ENCODE measurements at regions not wholly inside any gene's neighbourhood (a gene's known extent, or its start where the extent isn't known, plus 50 kb on each side); places are given as distances from the start of the nearest gene placed in this dataset.

- DNase-seq (ENCODE audit: low spot score in 2 of 2): no peak
- intact Hi-C loops (cut with DNase I; ENCODE audit: low total_unique reads): no loop called here
- TF ChIP-seq POLR2A (IDR thresholded peaks at IDR 0.05) (no peak), CTCF (IDR thresholded peaks at IDR 0.05) (no peak)
- H3K4me3 ChIP-seq (ENCODE audit: low read depth, poor library complexity, severe bottlenecking): no peak overlapping the region
- WGBS, 2 donors: 93 to 96% methylated on average over 5 of the region's 5 CpGs
These were observed 189.2 kb upstream of the IER5L start for GRCh38 chr9:129367287-129367686.

GRCh38 chr9:129365196-129365595 lies 187.1 kb upstream of the IER5L start:
- intact Hi-C loops (cut with DNase I; ENCODE audit: low total_unique reads): no loop called here
- TF ChIP-seq CTCF (IDR thresholded peaks at IDR 0.05) (no peak), POLR2A (IDR thresholded peaks at IDR 0.05) (no peak)
- 44 to 53% methylated on average over 5 of the region's 5 CpGs for WGBS, 2 donors
- H3K4me3 ChIP-seq (ENCODE audit: low read depth, poor library complexity, severe bottlenecking): no peak overlapping the region
- no peak for DNase-seq (ENCODE audit: low spot score in 2 of 2)

DNA sequence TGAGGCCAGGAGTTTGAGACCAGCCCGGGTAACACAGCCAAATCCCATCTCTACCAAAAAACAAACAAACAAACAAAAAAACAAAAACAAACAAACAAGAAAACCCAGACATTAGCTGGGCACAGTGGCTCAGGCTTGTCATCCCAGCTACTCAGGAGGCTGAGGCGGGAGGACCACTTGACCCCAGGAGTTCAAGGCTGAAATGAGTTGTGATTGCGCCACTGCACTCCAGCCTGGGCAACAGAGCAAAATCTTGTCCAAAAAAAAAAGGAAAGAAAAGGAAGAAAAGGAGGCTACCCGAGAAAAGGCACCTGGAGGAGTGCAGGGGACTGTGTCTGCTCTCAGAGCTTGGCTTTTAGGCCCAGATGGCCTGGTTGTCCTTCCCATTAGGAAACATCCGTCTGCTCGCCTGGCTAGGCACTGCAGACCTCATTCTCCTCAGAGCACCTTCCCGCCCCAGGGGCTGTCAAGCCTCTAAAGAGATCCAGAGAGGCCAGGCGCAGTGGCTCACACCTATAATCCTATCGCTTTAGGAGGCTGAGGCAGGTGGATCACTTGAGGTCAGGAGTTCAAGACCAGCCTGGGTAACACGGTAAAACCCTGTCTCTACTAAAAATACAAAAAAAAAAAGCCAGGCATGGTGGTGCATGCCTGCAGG lies 185.3 kb upstream of the IER5L start:
- no peak overlapping the region for H3K4me3 ChIP-seq (ENCODE audit: low read depth, poor library complexity, severe bottlenecking)
- intact Hi-C loops (cut with DNase I; ENCODE audit: low total_unique reads): no loop called here
- DNase-seq (ENCODE audit: low spot score in 2 of 2): no peak
- 82 to 88% methylated on average over 10 of the region's 10 CpGs for WGBS, 2 donors
- TF ChIP-seq POLR2A (IDR thresholded peaks at IDR 0.05): no peak
- TF ChIP-seq CTCF (IDR thresholded peaks at IDR 0.05): no peak

- no peak for DNase-seq (ENCODE audit: low spot score in 2 of 2)
- WGBS, 2 donors: 44 to 54% methylated on average over 15 of the region's 15 CpGs
- no peak overlapping the region for H3K4me3 ChIP-seq (ENCODE audit: low read depth, poor library complexity, severe bottlenecking)
- no peak for TF ChIP-seq CTCF (IDR thresholded peaks at IDR 0.05)
- TF ChIP-seq POLR2A (IDR thresholded peaks at IDR 0.05): no peak
- intact Hi-C loops (cut with DNase I; ENCODE audit: low total_unique reads): no loop called here
These were observed 184.4 kb upstream of the IER5L start for GRCh38 chr9:129362287-129363000.

- no peak for DNase-seq (ENCODE audit: low spot score in 2 of 2)
- WGBS, 2 donors: 90% methylated on average over 21 of the region's 21 CpGs
- TF ChIP-seq CTCF (IDR thresholded peaks at IDR 0.05) (no peak), POLR2A (IDR thresholded peaks at IDR 0.05) (no peak)
- H3K4me3 ChIP-seq (ENCODE audit: low read depth, poor library complexity, severe bottlenecking): no peak overlapping the region
- intact Hi-C loops (cut with DNase I; ENCODE audit: low total_unique reads): no loop called here
These were observed 183.1 kb upstream of the IER5L start for GRCh38 chr9:129361196-129361595.
